Pancreas (tissue), 10 donors: ENCODE measurements at regions not wholly inside any gene's neighbourhood (a gene's known extent, or its start where the extent isn't known, plus 50 kb on each side); places are given as distances from the start of the nearest gene placed in this dataset.
A peak's percentile ranks its signal among the peaks of the same experiment; 100 is the strongest.

Experiments used
- ATAC-seq, 4 donors: fragments of 200-7000 bp; cut with Tn5 transposase; one replicate each; pipeline versions ENCODE4 v1.8.0 to v1.9.1; 2020; ENCODE audit warnings: mild to moderate bottlenecking in 4 of 4, moderate library complexity in 4 of 4
- DNase-seq, 6 donors: peaks; one replicate each; pipeline ENCODE4 v3.0.0-alpha.2; 2020
- FAIRE-seq: peaks from 2 replicates; lab custom pipeline; 2012; peaks lifted over from hg19 to GRCh38; lab: Jason Lieb, UNC
- H3K27ac ChIP-seq, 4 donors: fragments of 200-600 bp; sonication (generic); 1 replicate in 3 of 4; 2 replicates in 1 of 4; pipeline versions ENCODE4 v1.5.0 to v1.8.0; 2020
- H3K27me3 ChIP-seq, 4 donors: fragments of 200-600 bp; one replicate each; pipeline ENCODE4 v1.8.0; 2021
- H3K36me3 ChIP-seq, 3 donors: fragments of 200-600 bp; sonication (generic) in 1 of 3; one replicate each; pipeline versions ENCODE4 v1.5.0 to v1.8.0; 2020 to 2021
- H3K4me1 ChIP-seq, 3 donors: fragments of 200-600 bp; one replicate each; pipeline ENCODE4 v1.8.0; 2021
- H3K4me3 ChIP-seq, 4 donors: fragments of 200-600 bp; sonication (generic) in 2 of 4; one replicate each; pipeline versions ENCODE4 v1.5.0 to v1.8.0; 2020 to 2021
- H3K9me3 ChIP-seq, 4 donors: fragments of 200-600 bp; one replicate each; pipeline ENCODE4 v1.8.0; 2021
- WGBS, 2 donors: extraction: QIAGEN DNeasy Blood & Tissue Kit; methylation state at CpG; one replicate each; pipeline ENCODE4 v1.1.7; 2013; 5-methylcytosine and 5-hydroxymethylcytosine counted together
- intact Hi-C, 3 donors: fragments of 100-400 bp; cut with DNase I; formaldehyde crosslinking; loops; one replicate each; pipeline versions ENCODE4 v1.11.1 to v1.14.2; 2022
- TF ChIP-seq, protein P1 (sequence below), 4 donors: fragments of 200-600 bp; sonication (generic) in 3 of 4; IDR thresholded peaks; one replicate each; pipeline versions ENCODE4 v1.5.0 to v1.8.0; 2021; ENCODE audit warnings: antibody characterized with exemption in 4 of 4
- donor health status: healthy with polysubstance abuse.
- donor health status: DM: no; HTN: no; CAD: no; lungs with moderate emphysema.
- donor health status: DM: no; HTN: no; CAD: no.
- donor health status: control.
- donor health status: control.
- donor health status: Bipolar disorder and iron deficiency.
- donor health status: DM: yes; HTN: yes; CAD: no.
- donor health status: DM: no; HTN: no; CAD: no.
- donor health status: DM: no; HTN: no; CAD: no.
- donor health status: DM: yes; HTN: yes; CAD: no.

GRCh38 chr6:27157459-27158315, 89.8 kb upstream of the PRSS16 start:
- Histone ChIP-seq H3K4me1 (no peaks in the 10 kb centered on the region), H3K27me3 (no peaks in the 10 kb centered on the region), H3K36me3 (no peaks in the 10 kb centered on the region), H3K4me3 (peak overlapping the region; percentile 6 to 50 (median 29)), H3K9me3 (no peaks in the 10 kb centered on the region), H3K27ac (peak overlapping the region in 2 of 4 donors; percentile 28 to 38)
- FAIRE-seq: no peak
- TF ChIP-seq, protein P1, sequence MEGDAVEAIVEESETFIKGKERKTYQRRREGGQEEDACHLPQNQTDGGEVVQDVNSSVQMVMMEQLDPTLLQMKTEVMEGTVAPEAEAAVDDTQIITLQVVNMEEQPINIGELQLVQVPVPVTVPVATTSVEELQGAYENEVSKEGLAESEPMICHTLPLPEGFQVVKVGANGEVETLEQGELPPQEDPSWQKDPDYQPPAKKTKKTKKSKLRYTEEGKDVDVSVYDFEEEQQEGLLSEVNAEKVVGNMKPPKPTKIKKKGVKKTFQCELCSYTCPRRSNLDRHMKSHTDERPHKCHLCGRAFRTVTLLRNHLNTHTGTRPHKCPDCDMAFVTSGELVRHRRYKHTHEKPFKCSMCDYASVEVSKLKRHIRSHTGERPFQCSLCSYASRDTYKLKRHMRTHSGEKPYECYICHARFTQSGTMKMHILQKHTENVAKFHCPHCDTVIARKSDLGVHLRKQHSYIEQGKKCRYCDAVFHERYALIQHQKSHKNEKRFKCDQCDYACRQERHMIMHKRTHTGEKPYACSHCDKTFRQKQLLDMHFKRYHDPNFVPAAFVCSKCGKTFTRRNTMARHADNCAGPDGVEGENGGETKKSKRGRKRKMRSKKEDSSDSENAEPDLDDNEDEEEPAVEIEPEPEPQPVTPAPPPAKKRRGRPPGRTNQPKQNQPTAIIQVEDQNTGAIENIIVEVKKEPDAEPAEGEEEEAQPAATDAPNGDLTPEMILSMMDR (IDR thresholded peaks at IDR 0.05): peak in 1 of 4 donors; percentile 25
- DNase-seq: peak; percentile 37 to 71 (median 65)
- 1% methylated on average over 34 of the region's 34 CpGs for WGBS, 2 donors
- intact Hi-C loops: no loop called here
- ATAC-seq: peak; percentile 82 to 87 (median 86)

GRCh38 chr6:27158316-27158643, 89.2 kb upstream of the PRSS16 start:
- DNase-seq (no peak), ATAC-seq (no peak), FAIRE-seq (no peak)
- intact Hi-C loops: no loop called here
- Histone ChIP-seq H3K36me3 (no peaks in the 10 kb centered on the region), H3K4me3 (peak overlapping the region in 1 of 4 donors; percentile 50), H3K27me3 (no peaks in the 10 kb centered on the region), H3K4me1 (no peaks in the 10 kb centered on the region), H3K27ac (no peak overlapping the region), H3K9me3 (no peaks in the 10 kb centered on the region)
- TF ChIP-seq, protein P1 (IDR thresholded peaks at IDR 0.05): no peak
- WGBS, 2 donors: 53 to 60% methylated on average over 4 of the region's 4 CpGs

GRCh38 chr6:27159725-27160124, 87.8 kb upstream of the PRSS16 start:
- no peaks in the 10 kb centered on the region for H3K27me3 ChIP-seq
- no peaks in the 10 kb centered on the region for H3K36me3 ChIP-seq
- DNase-seq: no peak
- 76% methylated on average over 2 of the region's 2 CpGs for WGBS, 2 donors
- TF ChIP-seq, protein P1 (IDR thresholded peaks at IDR 0.05): no peak
- no peak for FAIRE-seq
- no peak overlapping the region for H3K4me3 ChIP-seq
- H3K4me1 ChIP-seq: no peaks in the 10 kb centered on the region
- ATAC-seq: no peak
- intact Hi-C loops: no loop called here
- H3K27ac ChIP-seq: no peak overlapping the region
- no peaks in the 10 kb centered on the region for H3K9me3 ChIP-seq

- H3K27ac ChIP-seq: no peak overlapping the region
- ATAC-seq (no peak), DNase-seq (no peak), FAIRE-seq (no peak)
- WGBS, 2 donors: 14 to 29% methylated on average over 1 of the region's 1 CpG
- H3K4me3 ChIP-seq: no peak overlapping the region
- no peaks in the 10 kb centered on the region for H3K36me3 ChIP-seq
- TF ChIP-seq, protein P1 (IDR thresholded peaks at IDR 0.05): no peak
- no peaks in the 10 kb centered on the region for H3K4me1 ChIP-seq
- no peaks in the 10 kb centered on the region for H3K9me3 ChIP-seq
- intact Hi-C loops: no loop called here
- no peaks in the 10 kb centered on the region for H3K27me3 ChIP-seq
Measured at GRCh38 chr6:27161115-27161514, 86.4 kb upstream of the PRSS16 start.

DNA sequence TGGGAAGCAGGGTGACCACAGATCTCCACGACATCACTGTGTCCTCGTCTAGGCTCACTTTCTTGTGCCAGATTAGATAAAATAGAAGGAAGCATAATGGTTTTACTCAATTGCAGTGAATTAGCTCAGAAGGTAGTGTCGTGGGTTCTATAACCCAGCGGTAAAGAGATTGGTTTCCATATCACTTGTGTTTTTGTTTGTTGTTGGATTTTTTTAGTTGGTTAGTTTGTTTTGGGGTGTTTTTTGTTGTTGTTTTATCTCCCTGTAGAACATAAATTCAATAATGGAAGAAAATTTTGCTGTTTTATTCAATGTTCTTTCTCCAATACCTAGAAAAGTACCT, 85.9 kb upstream of the PRSS16 start:
- Histone ChIP-seq H3K9me3 (no peaks in the 10 kb centered on the region), H3K4me3 (no peak overlapping the region), H3K4me1 (no peaks in the 10 kb centered on the region), H3K36me3 (no peaks in the 10 kb centered on the region), H3K27ac (no peak overlapping the region), H3K27me3 (no peaks in the 10 kb centered on the region)
- 28 to 45% methylated on average over 4 of the region's 4 CpGs for WGBS, 2 donors
- intact Hi-C loops: no loop called here
- ATAC-seq (no peak), DNase-seq (no peak), FAIRE-seq (no peak)
- TF ChIP-seq, protein P1 (IDR thresholded peaks at IDR 0.05): no peak
